Activated CD4-positive, CD25-positive, alpha-beta regulatory T cell treated with anti-CD3 and anti-CD28 coated beads, Interleukin-2, amount 50 U/mL, for 72 hours (primary cell): ENCODE measurements at regions not wholly inside any gene's neighbourhood (a gene's known extent, or its start where the extent isn't known, plus 50 kb on each side); places are given as distances from the start of the nearest gene placed in this dataset.
"Not testable (repeated sequence)": the region's sequence is repeated elsewhere in the genome, so short reads cannot be mapped to it uniquely, and the experiment has no call there.

Experiments used
- DNase-seq: peaks from one replicate; pipeline ENCODE4 v3.0.0; 2021

- no peak for DNase-seq
Measured at GRCh38 chr4:111934314-111934713, 210.9 kb upstream of the FAM241A start.

DNA sequence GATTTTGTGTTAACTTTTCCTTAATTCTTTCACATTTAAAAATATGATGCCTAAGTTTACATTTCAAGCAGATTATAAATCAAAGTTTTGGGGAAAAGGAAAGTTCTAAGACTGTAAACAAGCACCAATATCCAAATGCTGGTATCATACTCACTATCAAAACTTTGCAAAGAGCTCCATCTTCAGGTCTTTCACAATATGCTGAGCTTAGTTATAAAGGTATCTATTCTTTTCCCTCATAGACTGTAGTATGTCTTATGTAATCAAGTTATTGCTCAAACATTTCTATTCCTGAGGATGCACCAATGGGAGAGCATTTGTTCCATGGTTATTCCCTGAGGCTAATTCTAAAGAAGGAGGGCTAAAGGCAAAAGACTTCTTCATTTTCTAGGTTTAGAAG, 207.9 kb upstream of the FAM241A start:
- no peak for DNase-seq

DNA sequence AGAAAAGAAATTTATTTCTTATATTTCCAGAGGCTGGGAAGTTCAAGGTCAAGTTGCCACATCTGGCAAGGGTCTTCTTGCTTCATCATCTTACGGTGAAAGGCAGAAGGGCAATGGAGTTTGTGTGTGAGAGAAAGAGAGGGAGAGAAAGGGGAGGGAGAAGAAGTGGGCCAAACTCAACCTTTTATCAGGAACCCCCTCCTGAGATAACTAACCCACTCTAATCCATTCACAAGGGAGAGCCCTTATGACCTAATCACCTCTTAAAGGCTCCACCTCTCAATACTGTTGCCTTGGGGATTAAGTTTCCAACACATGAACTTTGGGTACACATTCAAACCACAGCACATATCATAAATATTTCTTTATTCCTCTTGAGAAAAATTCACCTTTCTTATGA, 203.3 kb upstream of the FAM241A start:
- no peak for DNase-seq

GRCh38 chr4:111943796-111944203, 201.5 kb upstream of the FAM241A start:
- no peak for DNase-seq

- DNase-seq, result no peak
Measured at GRCh38 chr4:111945014-111945413, 200.2 kb upstream of the FAM241A start.

GRCh38 chr4:111946800-111947199, 198.5 kb upstream of the FAM241A start:
- DNase-seq, result no peak

DNA sequence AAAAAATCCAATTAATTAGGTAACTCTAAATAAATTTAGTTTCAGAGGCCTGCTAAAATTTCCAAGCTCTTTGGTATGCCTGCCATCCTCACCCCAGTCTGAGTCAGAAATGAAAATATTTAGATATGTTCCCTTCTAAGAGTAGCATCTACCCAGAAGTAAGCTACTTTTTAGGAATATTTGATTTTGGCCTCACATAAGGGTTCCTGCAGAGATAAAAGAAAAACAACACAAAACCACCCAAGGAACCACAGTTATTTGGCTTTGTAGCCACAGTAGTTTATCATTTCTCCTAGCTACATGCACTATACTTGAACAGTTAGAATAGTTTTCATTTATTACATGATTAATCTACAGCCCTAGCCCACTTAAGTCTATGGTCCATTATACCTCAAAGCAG, 192.6 kb upstream of the FAM241A start:
- DNase-seq, result no peak

DNA sequence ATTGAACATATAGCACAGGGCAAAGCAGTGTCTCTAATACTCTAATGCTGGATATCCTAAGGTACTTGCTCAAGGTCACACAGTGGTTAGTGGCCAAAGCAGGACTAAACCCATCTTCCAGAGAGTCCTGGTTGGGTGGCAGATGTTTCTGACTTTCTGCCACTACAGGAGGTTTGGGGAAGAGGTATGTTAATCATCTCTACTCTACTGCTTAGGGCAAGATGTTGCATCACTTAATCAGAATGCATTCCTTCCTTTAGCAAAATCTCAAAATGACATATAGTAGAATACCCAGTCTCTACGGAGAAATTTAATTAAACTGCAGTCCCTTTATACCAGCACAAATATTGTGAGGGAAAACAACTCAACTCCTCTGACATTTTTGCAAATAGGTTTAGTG, 190.7 kb upstream of the FAM241A start:
- no peak for DNase-seq

GRCh38 chr4:111955001-111955400, 190.3 kb upstream of the FAM241A start:
- DNase-seq, result no peak

GRCh38 chr4:111957116-111957515, 188.1 kb upstream of the FAM241A start:
- DNase-seq, result no peak

GRCh38 chr4:111957997-111958396, 187.3 kb upstream of the FAM241A start:
- no peak for DNase-seq

- DNase-seq, result no peak
Measured at GRCh38 chr4:111959222-111959621, 186.0 kb upstream of the FAM241A start.

- no peak for DNase-seq
Measured at GRCh38 chr4:111960241-111960667, 185.0 kb upstream of the FAM241A start.

GRCh38 chr4:111961026-111961425, 184.2 kb upstream of the FAM241A start:
- DNase-seq, result not testable (repeated sequence)

DNA sequence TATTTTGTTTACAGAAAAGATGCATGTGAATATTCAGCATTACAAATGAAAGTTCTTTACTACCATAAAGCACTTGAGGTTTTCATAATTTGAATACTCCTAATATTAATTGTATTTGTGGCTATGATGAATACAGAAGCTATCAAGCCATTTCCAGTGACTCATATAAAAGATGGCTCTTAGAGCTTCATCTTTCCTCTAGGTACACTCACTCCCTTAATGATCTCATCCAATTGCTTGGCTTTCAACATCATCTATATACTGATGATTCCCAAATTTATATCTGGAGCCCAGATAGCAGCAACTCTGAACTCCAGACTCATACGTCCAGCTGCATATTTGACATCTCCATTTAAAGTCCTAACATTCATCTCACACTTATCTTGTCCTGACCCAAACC, 183.4 kb upstream of the FAM241A start:
- DNase-seq, result no peak

GRCh38 chr4:111963158-111963700, 182.0 kb upstream of the FAM241A start:
- no peak for DNase-seq

DNA sequence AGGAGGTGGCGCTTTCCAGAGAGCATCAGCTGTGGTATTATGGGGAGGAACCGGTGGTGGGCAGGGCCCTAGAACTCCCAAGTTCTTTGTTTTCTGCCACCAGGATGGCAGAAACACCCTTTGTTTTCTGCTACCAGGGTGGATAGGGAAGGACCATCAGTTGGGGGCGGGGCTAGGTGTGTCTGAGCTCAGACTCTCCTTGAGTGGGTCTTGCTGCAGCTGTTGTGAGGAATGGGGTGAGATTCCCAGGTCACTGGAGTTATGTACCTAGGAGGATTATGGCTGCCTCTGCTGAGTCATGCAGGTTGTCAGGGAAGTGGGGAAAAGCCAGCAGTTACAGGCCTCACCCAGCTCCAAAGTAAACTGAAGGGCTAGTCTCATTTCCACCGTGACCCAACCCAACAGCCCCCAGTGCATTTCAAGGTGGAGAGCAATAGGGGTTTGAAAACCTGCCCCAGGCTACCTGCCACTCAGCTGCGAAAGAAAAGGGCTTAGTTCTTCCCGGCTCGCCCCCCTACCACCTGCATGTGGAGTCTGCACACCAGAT, 167.8 kb upstream of the FAM241A start:
- no peak for DNase-seq

GRCh38 chr4:111979921-111980320, 165.3 kb upstream of the FAM241A start:
- DNase-seq, result no peak

- no peak for DNase-seq
Measured at GRCh38 chr4:111982089-111982488, 163.2 kb upstream of the FAM241A start.

GRCh38 chr4:111984169-111984819, 161.0 kb upstream of the FAM241A start:
- DNase-seq, result no peak

GRCh38 chr4:111985426-111985825, 159.8 kb upstream of the FAM241A start:
- DNase-seq, result no peak

- DNase-seq, result no peak
Measured at GRCh38 chr4:111986095-111986494, 159.2 kb upstream of the FAM241A start.

- DNase-seq, result no peak
Measured at GRCh38 chr4:111988514-111988913, 156.7 kb upstream of the FAM241A start.

- DNase-seq, result no peak
Measured at GRCh38 chr4:111989817-111990216, 155.4 kb upstream of the FAM241A start.

- DNase-seq, result no peak
Measured at GRCh38 chr4:111991163-111991562, 154.1 kb upstream of the FAM241A start.
